Mesenchymal stem cell (in vitro differentiated cells and primary cell): ENCODE measurements at regions not wholly inside any gene's neighbourhood (a gene's known extent, or its start where the extent isn't known, plus 50 kb on each side); places are given as distances from the start of the nearest gene placed in this dataset.

Source experiments
- DNase-seq: peaks from one replicate; pipeline ENCODE4 v3.0.0-alpha.2; 2013
- H2AFZ ChIP-seq: one replicate; pipeline ENCODE4 v1.6.1; 2013; ENCODE audit warnings: low read depth, mild to moderate bottlenecking, control low read depth, inconsistent platforms, low read length, moderate library complexity
- H2AK5ac ChIP-seq: 2 replicates; pipeline ENCODE4 v1.6.1; 2013; ENCODE audit warnings: low read length, moderate library complexity, mild to moderate bottlenecking, inconsistent platforms; ENCODE audit not compliant: severe bottlenecking
- H2BK120ac ChIP-seq: one replicate; pipeline ENCODE4 v1.6.1; 2013; ENCODE audit warnings: low read depth, mild to moderate bottlenecking, inconsistent platforms, low read length, moderate library complexity
- H2BK12ac ChIP-seq, 2 experiments: one replicate each; pipeline ENCODE4 v1.6.1; 2013; ENCODE audit warnings: inconsistent platforms in 2 of 2, low read length in 2 of 2, mild to moderate bottlenecking in 2 of 2, moderate library complexity in 2 of 2, control low read depth in 1 of 2
- H2BK15ac ChIP-seq: one replicate; pipeline ENCODE4 v1.6.1; 2013; ENCODE audit warnings: mild to moderate bottlenecking, low read depth, inconsistent platforms; ENCODE audit not compliant: poor library complexity, severe bottlenecking
- H2BK5ac ChIP-seq: 2 replicates; pipeline ENCODE4 v1.6.1; 2013; ENCODE audit warnings: low read depth, mild to moderate bottlenecking, low read length, control low read depth, inconsistent platforms; ENCODE audit not compliant: poor library complexity, severe bottlenecking
- H3K14ac ChIP-seq, 2 experiments: one replicate each; pipeline ENCODE4 v1.6.1; 2013; ENCODE audit warnings: inconsistent platforms in 2 of 2, low read length in 2 of 2, control low read depth in 1 of 2, mild to moderate bottlenecking in 1 of 2, moderate library complexity in 1 of 2
- H3K18ac ChIP-seq, 2 experiments: one replicate each; pipeline ENCODE4 v1.6.1; 2013; ENCODE audit warnings: inconsistent platforms in 2 of 2, low read length in 2 of 2, control low read depth in 1 of 2, low read depth in 1 of 2, mild to moderate bottlenecking in 1 of 2
- H3K23ac ChIP-seq, 2 experiments: one replicate each; pipeline ENCODE4 v1.6.1; 2013; ENCODE audit warnings: inconsistent platforms in 2 of 2, low read length in 2 of 2, mild to moderate bottlenecking in 2 of 2, moderate library complexity in 2 of 2, control low read depth in 1 of 2
- H3K27ac ChIP-seq: 2 replicates; pipeline ENCODE4 v1.5.1; 2013; ENCODE audit warnings: mild to moderate bottlenecking, moderate library complexity, low read length, control low read depth, inconsistent platforms; ENCODE audit not compliant: poor library complexity, severe bottlenecking
- H3K27me3 ChIP-seq, 2 experiments: 2 replicates each; pipeline versions ENCODE4 v1.6.1 to v1.7.0; 2013; ENCODE audit warnings: low read length in 2 of 2, mild to moderate bottlenecking in 2 of 2, moderate library complexity in 2 of 2, control low read depth in 1 of 2, inconsistent platforms in 1 of 2; ENCODE audit not compliant: control insufficient read depth in 1 of 2, insufficient read depth in 1 of 2
- H3K36me3 ChIP-seq, 2 experiments: 2 replicates each; pipeline versions ENCODE4 v1.6.1 to v1.7.0; 2013; ENCODE audit warnings: low read length in 2 of 2, control low read depth in 1 of 2, inconsistent platforms in 1 of 2, low read depth in 1 of 2, mild to moderate bottlenecking in 1 of 2; ENCODE audit not compliant: insufficient read depth in 2 of 2, control insufficient read depth in 1 of 2
- H3K4ac ChIP-seq, 2 experiments: one replicate each; pipeline ENCODE4 v1.6.1; 2013; ENCODE audit warnings: inconsistent platforms in 2 of 2, low read length in 2 of 2, mild to moderate bottlenecking in 2 of 2, moderate library complexity in 2 of 2, control low read depth in 1 of 2, low read depth in 1 of 2
- H3K4me1 ChIP-seq: 2 replicates; pipeline ENCODE4 v1.6.1; 2013; ENCODE audit warnings: low read depth, low read length, control low read depth; ENCODE audit not compliant: control insufficient read depth, insufficient read depth
- H3K4me2 ChIP-seq: 2 replicates; pipeline ENCODE4 v1.6.1; 2013; ENCODE audit warnings: low read length, mild to moderate bottlenecking, inconsistent platforms; ENCODE audit not compliant: poor library complexity, severe bottlenecking
- H3K4me3 ChIP-seq, 2 experiments: 2 replicates each; pipeline versions ENCODE4 v1.5.1 to v1.7.0; 2013; ENCODE audit warnings: low read length in 2 of 2, mild to moderate bottlenecking in 2 of 2, control low read depth in 1 of 2, low read depth in 1 of 2; ENCODE audit not compliant: insufficient read depth in 1 of 2
- H3K79me1 ChIP-seq: replicated peaks from 2 replicates; pipeline ENCODE4 v1.6.1; 2013; ENCODE audit warnings: mild to moderate bottlenecking, control low read depth, low read length, inconsistent platforms; ENCODE audit not compliant: poor library complexity, severe bottlenecking
- H3K9ac ChIP-seq: 2 replicates; pipeline ENCODE4 v1.7.0; 2013; ENCODE audit warnings: mild to moderate bottlenecking, low read length, moderate library complexity
- H3K9me3 ChIP-seq: 2 replicates; pipeline ENCODE4 v1.7.0; 2013; ENCODE audit warnings: mild to moderate bottlenecking, low read length; ENCODE audit not compliant: control insufficient read depth
- H4K8ac ChIP-seq: one replicate; pipeline ENCODE4 v1.6.1; 2013; ENCODE audit warnings: inconsistent platforms, mild to moderate bottlenecking, low read length, moderate library complexity
- H4K91ac ChIP-seq: one replicate; pipeline ENCODE4 v1.6.1; 2013; ENCODE audit warnings: mild to moderate bottlenecking, low read length, inconsistent platforms
- WGBS: methylation state at CpG from one replicate; pipeline ENCODE4 v1.1.7; 2013; ENCODE audit warnings: mixed read lengths; 5-methylcytosine and 5-hydroxymethylcytosine counted together

DNA sequence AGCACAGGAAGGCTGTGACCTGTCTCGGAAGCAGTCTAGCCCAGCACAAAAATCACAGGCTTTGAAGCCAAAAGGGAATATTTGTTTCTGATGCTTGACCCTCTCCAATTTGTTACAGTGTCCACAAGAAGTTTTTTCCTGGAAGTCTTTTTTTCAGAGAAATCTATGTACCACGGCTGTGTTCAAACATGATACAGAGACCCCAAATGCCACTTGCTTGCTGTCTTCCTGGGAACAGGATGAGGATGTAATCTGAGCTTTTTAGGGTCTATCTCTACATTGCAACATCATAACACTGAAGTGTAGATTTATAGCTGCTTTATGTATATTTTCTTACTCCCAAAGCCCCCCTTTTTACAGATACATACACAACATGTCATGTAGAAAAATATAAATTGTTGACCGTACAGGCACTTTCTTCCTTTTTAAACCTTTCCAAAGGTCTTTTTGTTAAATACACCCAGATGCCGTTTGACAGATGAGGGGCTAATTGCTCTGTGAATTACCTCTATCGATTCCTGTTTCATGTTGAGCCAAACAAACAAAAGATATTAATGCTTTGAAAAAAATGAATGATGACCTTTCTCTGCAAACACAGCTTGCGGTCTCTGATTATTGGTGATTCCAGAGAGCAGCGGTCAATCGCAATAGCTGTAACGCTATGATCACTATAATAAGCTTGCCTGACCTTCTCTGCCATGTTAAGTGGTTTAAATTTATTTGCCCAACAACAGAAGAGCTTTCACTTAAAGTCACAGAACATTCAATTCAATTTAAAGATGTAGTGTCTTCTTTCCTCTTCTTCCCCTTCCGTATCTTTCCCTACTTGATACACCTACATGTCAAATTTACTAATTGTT lies 875.9 kb upstream of the NR2F2 start:
- Histone ChIP-seq H3K27me3 (no peaks in the 10 kb centered on the region), H3K4me3 (no peak overlapping the region), H3K23ac (no peak overlapping the region), H2AK5ac (no peak overlapping the region), H3K14ac (no peak overlapping the region), H3K4me2 (no peak overlapping the region), H2BK15ac (no peak overlapping the region), H4K8ac (no peak overlapping the region), H2BK5ac (no peak overlapping the region), H2BK12ac (no peak overlapping the region), H3K4me1 (no peaks in the 10 kb centered on the region), H3K18ac (no peak overlapping the region), H3K79me1 (no peaks in the 10 kb centered on the region), H3K9me3 (no peaks in the 10 kb centered on the region), H3K36me3 (no peaks in the 10 kb centered on the region), H2AFZ (no peak overlapping the region), H2BK120ac (no peak overlapping the region), H3K9ac (no peak overlapping the region), H3K27ac (no peak overlapping the region), H4K91ac (no peak overlapping the region), H3K4ac (no peak overlapping the region)
- no peak for DNase-seq
- 69% methylated on average over 10 of the region's 10 CpGs for WGBS

GRCh38 chr15:95457520-95457919 lies 873.0 kb upstream of the NR2F2 start:
- Histone ChIP-seq H4K8ac (no peak overlapping the region), H2BK15ac (no peak overlapping the region), H3K27ac (no peak overlapping the region), H3K79me1 (no peaks in the 10 kb centered on the region), H3K36me3 (no peaks in the 10 kb centered on the region), H3K9me3 (no peaks in the 10 kb centered on the region), H2BK12ac (no peak overlapping the region), H4K91ac (no peak overlapping the region), H2AK5ac (no peak overlapping the region), H2BK5ac (no peak overlapping the region), H3K4me2 (no peak overlapping the region), H3K14ac (no peak overlapping the region), H3K4ac (no peak overlapping the region), H3K9ac (peak overlapping the region; percentile 34), H3K18ac (no peak overlapping the region), H3K27me3 (no peaks in the 10 kb centered on the region), H3K4me1 (no peaks in the 10 kb centered on the region), H3K4me3 (no peak overlapping the region), H2BK120ac (no peak overlapping the region), H2AFZ (no peak overlapping the region), H3K23ac (no peak overlapping the region)
- 91% methylated on average over 7 of the region's 7 CpGs for WGBS
- no peak for DNase-seq

- Histone ChIP-seq H3K4ac (no peak overlapping the region), H3K36me3 (no peaks in the 10 kb centered on the region), H3K4me3 (peak overlapping the region in 1 of 2 experiments; percentile 17), H3K4me2 (no peak overlapping the region), H2BK120ac (no peak overlapping the region), H4K91ac (no peak overlapping the region), H3K14ac (no peak overlapping the region), H2AK5ac (no peak overlapping the region), H2BK12ac (no peak overlapping the region), H3K18ac (no peak overlapping the region), H3K4me1 (no peaks in the 10 kb centered on the region), H3K79me1 (no peaks in the 10 kb centered on the region), H4K8ac (no peak overlapping the region), H2BK15ac (no peak overlapping the region), H3K9me3 (no peaks in the 10 kb centered on the region), H3K27ac (no peak overlapping the region), H3K9ac (peak overlapping the region; percentile 34), H3K27me3 (no peaks in the 10 kb centered on the region), H2AFZ (no peak overlapping the region), H3K23ac (no peak overlapping the region), H2BK5ac (no peak overlapping the region)
- no peak for DNase-seq
- 81% methylated on average over 1 of the region's 2 CpGs for WGBS
These were observed 871.8 kb upstream of the NR2F2 start for GRCh38 chr15:95458721-95459120.

- peak; percentile 18 for DNase-seq
- H3K23ac ChIP-seq = no peak overlapping the region
These were observed 871.2 kb upstream of the NR2F2 start for GRCh38 chr15:95459273-95459672.

More at GRCh38 chr15:95459273-95459672, 871.2 kb upstream of the NR2F2 start:
- no peak overlapping the region for H3K18ac ChIP-seq
- no peaks in the 10 kb centered on the region for H3K27me3 ChIP-seq
- no peak overlapping the region for H3K4me2 ChIP-seq
- no peak overlapping the region for H2AK5ac ChIP-seq
- no peak overlapping the region for H4K91ac ChIP-seq
- H3K36me3 ChIP-seq = no peaks in the 10 kb centered on the region
- H3K4me3 ChIP-seq = peak overlapping the region in 1 of 2 experiments; percentile 17
- no peak overlapping the region for H3K27ac ChIP-seq
- H2BK12ac ChIP-seq = no peak overlapping the region
- H4K8ac ChIP-seq = no peak overlapping the region
- H3K4ac ChIP-seq = no peak overlapping the region
- H2BK5ac ChIP-seq = no peak overlapping the region
- H3K79me1 ChIP-seq = no peaks in the 10 kb centered on the region
- no peak overlapping the region for H2BK120ac ChIP-seq
- 33% methylated on average over 3 of the region's 4 CpGs for WGBS
- no peak overlapping the region for H2AFZ ChIP-seq
- H3K9me3 ChIP-seq = no peaks in the 10 kb centered on the region
- H3K9ac ChIP-seq = peak overlapping the region; percentile 34
- no peaks in the 10 kb centered on the region for H3K4me1 ChIP-seq
- no peak overlapping the region for H2BK15ac ChIP-seq
- H3K14ac ChIP-seq = no peak overlapping the region
